Esophagus squamous epithelium (tissue), 4 donors: ENCODE measurements at regions not wholly inside any gene's neighbourhood (a gene's known extent, or its start where the extent isn't known, plus 50 kb on each side); places are given as distances from the start of the nearest gene placed in this dataset.

Experiments used
- CTCF ChIP-seq, 6 experiments: fragments of 450-650 bp in 4 of 6; fragments of 200-600 bp in 2 of 6; sonication (generic) in 2 of 6; IDR thresholded peaks; one replicate each; pipeline ENCODE4 v1.5.1; 2016 to 2019; ENCODE audit warnings: antibody characterized with exemption in 6 of 6, mild to moderate bottlenecking in 4 of 6, moderate library complexity in 4 of 6
- POLR2A ChIP-seq, 4 donors: fragments of 450-650 bp; IDR thresholded peaks; one replicate each; pipeline ENCODE4 v1.6.1; 2017; ENCODE audit warnings: antibody characterized with exemption in 4 of 4, mild to moderate bottlenecking in 4 of 4, moderate library complexity in 3 of 4

GRCh38 chr15:66934868-66935520, 130.4 kb upstream of the SMAD3 start:
- TF ChIP-seq CTCF (IDR thresholded peaks at IDR 0.05) (no peak), POLR2A (IDR thresholded peaks at IDR 0.05) (no peak)
